ENCODE measurements at regions not wholly inside any gene's neighbourhood (a gene's known extent, or its start where the extent isn't known, plus 50 kb on each side); places are given as distances from the start of the nearest gene placed in this dataset.

GRCh38 chr18:3367491-3368091, 82.4 kb upstream of the TGIF1 start:
- no peak for TF ChIP-seq CTCF (IDR thresholded peaks at IDR 0.05 in 4 of 5, conservative IDR thresholded peaks at IDR 0.05 in 1 of 5)
- TF ChIP-seq POLR2A (IDR thresholded peaks at IDR 0.05), result no peak
